Smooth muscle cell (in vitro differentiated cells): ENCODE measurements at regions not wholly inside any gene's neighbourhood (a gene's known extent, or its start where the extent isn't known, plus 50 kb on each side); places are given as distances from the start of the nearest gene placed in this dataset.

ENCODE experiments used
- DNase-seq: peaks from one replicate; lab custom pipeline; 2025; ENCODE audit not compliant: unreplicated experiment; lab: John Stamatoyannopoulos, UW
- H2AFZ ChIP-seq: fragments of 200-600 bp; sonication (generic); 2 replicates; pipeline ENCODE4 v1.6.0; 2016; ENCODE audit warnings: antibody characterized with exemption, low read depth, mild to moderate bottlenecking
- H3F3A ChIP-seq: fragments of 200-600 bp; sonication (generic); 2 replicates; pipeline ENCODE4 v1.6.0; 2017; ENCODE audit warnings: antibody characterized with exemption, low read depth
- H3K27ac ChIP-seq: fragments of 200-600 bp; sonication (generic); 2 replicates; pipeline ENCODE4 v1.5.1; 2016; ENCODE audit warnings: low read depth, mild to moderate bottlenecking
- H3K27me3 ChIP-seq: fragments of 200-600 bp; sonication (generic); 2 replicates; pipeline ENCODE4 v1.6.1; 2016; ENCODE audit warnings: low read depth, mild to moderate bottlenecking
- H3K36me3 ChIP-seq: fragments of 200-600 bp; sonication (generic); 2 replicates; pipeline ENCODE4 v1.5.1; 2016; ENCODE audit warnings: low read depth
- H3K4me1 ChIP-seq: fragments of 200-600 bp; sonication (generic); 2 replicates; pipeline ENCODE4 v1.5.1; 2016; ENCODE audit warnings: low read depth
- H3K4me2 ChIP-seq: fragments of 200-600 bp; sonication (generic); 2 replicates; pipeline ENCODE4 v1.6.0; 2016; ENCODE audit warnings: mild to moderate bottlenecking
- H3K4me3 ChIP-seq: fragments of 200-600 bp; sonication (generic); 2 replicates; pipeline ENCODE4 v1.5.1; 2016; ENCODE audit warnings: mild to moderate bottlenecking
- H3K79me2 ChIP-seq: fragments of 200-600 bp; sonication (generic); 2 replicates; pipeline ENCODE4 v1.6.0; 2016; ENCODE audit warnings: low read depth, mild to moderate bottlenecking
- H3K9ac ChIP-seq: fragments of 200-600 bp; sonication (generic); 2 replicates; pipeline ENCODE4 v1.6.0; 2016; ENCODE audit warnings: low read depth
- H3K9me3 ChIP-seq: fragments of 200-600 bp; sonication (generic); replicated peaks from 2 replicates; pipeline ENCODE4 v1.5.1; 2016; ENCODE audit warnings: low read depth
- H4K20me1 ChIP-seq: fragments of 200-600 bp; sonication (generic); 2 replicates; pipeline ENCODE4 v1.6.0; 2016; ENCODE audit warnings: low read depth
- WGBS: methylation state at CpG from one replicate; pipeline ENCODE4 v1.1.7; 2016; ENCODE audit warnings: low lambda C conversion rate; 5-methylcytosine and 5-hydroxymethylcytosine counted together
- TF ChIP-seq, protein P1 (sequence below): fragments of 200-600 bp; sonication (generic); IDR thresholded peaks from 2 replicates; pipeline ENCODE4 v1.5.1; 2017; ENCODE audit warnings: borderline replicate concordance, mild to moderate bottlenecking, antibody characterized with exemption; ENCODE audit not compliant: insufficient read depth, poor library complexity, severe bottlenecking

DNA sequence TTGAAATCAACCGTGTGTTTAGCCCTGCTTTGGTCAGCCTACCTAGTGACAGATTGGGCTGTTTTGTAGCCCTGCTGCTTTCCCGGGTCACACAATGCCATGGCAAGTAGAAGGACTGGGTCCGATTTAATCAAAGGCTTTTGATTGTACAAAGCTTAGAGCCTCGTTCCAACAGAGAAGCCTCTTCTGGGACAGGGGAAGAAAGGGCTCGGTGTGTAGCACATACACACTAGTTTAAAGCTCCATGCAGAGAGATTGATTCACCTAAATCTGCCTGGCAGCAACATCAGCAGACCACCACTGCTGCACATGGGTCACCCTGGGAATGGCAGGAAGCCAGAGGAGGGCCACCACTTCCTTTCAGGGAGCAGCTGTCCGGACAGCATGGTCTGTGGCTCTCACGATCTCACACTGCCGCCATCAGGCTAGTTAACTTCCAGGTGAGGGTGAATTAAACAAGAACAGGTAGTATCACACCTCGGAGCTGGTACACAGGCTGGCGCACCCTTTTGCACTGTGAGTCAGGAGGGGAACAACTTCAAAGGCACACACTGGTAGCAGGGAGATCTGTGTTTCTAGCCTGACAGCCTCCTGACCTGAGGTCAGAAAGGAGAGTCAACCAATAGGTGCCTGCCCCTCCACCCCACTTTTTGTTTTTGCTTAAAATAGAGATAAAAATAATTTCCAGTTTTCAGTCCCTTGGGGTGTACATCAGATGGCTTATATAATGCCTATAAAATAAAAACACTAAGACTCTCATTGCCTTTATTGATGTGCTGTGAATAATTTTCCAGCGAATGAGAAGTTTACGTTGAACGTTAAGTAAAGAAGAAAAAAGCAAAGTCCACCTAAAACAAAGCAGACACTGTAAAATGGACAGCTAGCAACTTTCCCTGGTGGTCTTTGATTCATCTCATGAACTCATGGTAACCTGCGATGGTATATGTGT lies 108.5 kb downstream of the CDCA7 start:
- 88% methylated on average over 14 of the region's 14 CpGs for WGBS

DNA sequence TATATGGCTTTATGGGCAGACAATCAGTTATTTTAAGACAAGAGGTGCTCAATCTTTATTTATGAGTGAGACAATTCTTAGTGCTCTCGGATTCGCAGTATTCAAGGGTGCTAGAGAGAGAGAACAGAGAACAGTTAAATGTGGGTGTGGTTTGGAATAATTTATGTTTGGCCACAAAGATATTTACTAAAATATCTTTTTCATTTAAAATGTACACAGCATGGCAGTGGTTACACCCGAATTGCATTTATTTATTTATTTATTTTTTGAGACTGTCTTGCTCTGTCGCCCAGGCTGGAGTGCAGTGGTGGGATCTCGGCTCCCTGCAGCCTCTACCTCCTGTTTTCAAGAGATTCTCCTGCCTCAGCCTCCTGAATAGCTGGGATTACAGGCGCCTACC lies 109.2 kb downstream of the CDCA7 start:
- Histone ChIP-seq H3K27ac (no peak overlapping the region), H4K20me1 (no peaks in the 10 kb centered on the region), H3K4me3 (no peak overlapping the region), H3K27me3 (no peaks in the 10 kb centered on the region), H3K36me3 (no peaks in the 10 kb centered on the region), H3K4me1 (peaks cover 3% of the 10 kb centered on the region), H3K9me3 (no peaks in the 10 kb centered on the region), H3K9ac (no peak overlapping the region), H3F3A (no peaks in the 10 kb centered on the region), H2AFZ (no peak overlapping the region), H3K79me2 (no peaks in the 10 kb centered on the region), H3K4me2 (no peak overlapping the region)
- TF ChIP-seq, protein P1, sequence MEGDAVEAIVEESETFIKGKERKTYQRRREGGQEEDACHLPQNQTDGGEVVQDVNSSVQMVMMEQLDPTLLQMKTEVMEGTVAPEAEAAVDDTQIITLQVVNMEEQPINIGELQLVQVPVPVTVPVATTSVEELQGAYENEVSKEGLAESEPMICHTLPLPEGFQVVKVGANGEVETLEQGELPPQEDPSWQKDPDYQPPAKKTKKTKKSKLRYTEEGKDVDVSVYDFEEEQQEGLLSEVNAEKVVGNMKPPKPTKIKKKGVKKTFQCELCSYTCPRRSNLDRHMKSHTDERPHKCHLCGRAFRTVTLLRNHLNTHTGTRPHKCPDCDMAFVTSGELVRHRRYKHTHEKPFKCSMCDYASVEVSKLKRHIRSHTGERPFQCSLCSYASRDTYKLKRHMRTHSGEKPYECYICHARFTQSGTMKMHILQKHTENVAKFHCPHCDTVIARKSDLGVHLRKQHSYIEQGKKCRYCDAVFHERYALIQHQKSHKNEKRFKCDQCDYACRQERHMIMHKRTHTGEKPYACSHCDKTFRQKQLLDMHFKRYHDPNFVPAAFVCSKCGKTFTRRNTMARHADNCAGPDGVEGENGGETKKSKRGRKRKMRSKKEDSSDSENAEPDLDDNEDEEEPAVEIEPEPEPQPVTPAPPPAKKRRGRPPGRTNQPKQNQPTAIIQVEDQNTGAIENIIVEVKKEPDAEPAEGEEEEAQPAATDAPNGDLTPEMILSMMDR = no peak
- DNase-seq = no peak
- WGBS = 92% methylated on average over 6 of the region's 6 CpGs

More for the DNA sequence above, 108.5 kb downstream of the CDCA7 start:
- H3K9ac ChIP-seq = no peak overlapping the region
- no peak overlapping the region for H2AFZ ChIP-seq
- TF ChIP-seq, protein P1 = no peak
- H3K27me3 ChIP-seq = no peaks in the 10 kb centered on the region
- no peaks in the 10 kb centered on the region for H3K9me3 ChIP-seq
- no peak overlapping the region for H3K27ac ChIP-seq
- H3K36me3 ChIP-seq = no peaks in the 10 kb centered on the region
- H3K79me2 ChIP-seq = no peaks in the 10 kb centered on the region
- H3K4me3 ChIP-seq = no peak overlapping the region
- H3K4me1 ChIP-seq = peaks cover 3% of the 10 kb centered on the region
- no peaks in the 10 kb centered on the region for H4K20me1 ChIP-seq
- no peaks in the 10 kb centered on the region for H3F3A ChIP-seq
- no peak overlapping the region for H3K4me2 ChIP-seq
- no peak for DNase-seq

- Histone ChIP-seq H3K4me2 (no peak overlapping the region), H3K27ac (no peak overlapping the region), H3K36me3 (no peaks in the 10 kb centered on the region), H2AFZ (no peak overlapping the region), H3K4me1 (peaks cover under 1% of the 10 kb centered on the region), H4K20me1 (no peaks in the 10 kb centered on the region), H3F3A (no peaks in the 10 kb centered on the region), H3K79me2 (no peaks in the 10 kb centered on the region), H3K9me3 (no peaks in the 10 kb centered on the region), H3K4me3 (no peak overlapping the region), H3K9ac (no peak overlapping the region), H3K27me3 (no peaks in the 10 kb centered on the region)
- 63% methylated on average over 1 of the region's 1 CpG for WGBS
- TF ChIP-seq, protein P1 = no peak
- DNase-seq = no peak
Measured at GRCh38 chr2:173467751-173468150, 113.1 kb downstream of the CDCA7 start.
